ENCODE measurements at regions not wholly inside any gene's neighbourhood (a gene's known extent, or its start where the extent isn't known, plus 50 kb on each side); places are given as distances from the start of the nearest gene placed in this dataset.

GRCh38 chr5:58403822-58404433 lies 56.0 kb downstream of the PLK2 start:
- DNase-seq (ENCODE audit: extremely low read depth in 1 of 2, low read depth in 1 of 2), result no peak

GRCh38 chr5:58401701-58402100 lies 58.2 kb downstream of the PLK2 start:
- DNase-seq (ENCODE audit: extremely low read depth in 1 of 2, low read depth in 1 of 2), result no peak

- no peak for DNase-seq (ENCODE audit: extremely low read depth in 1 of 2, low read depth in 1 of 2)
Observed at GRCh38 chr5:58400737-58401136, 59.1 kb downstream of the PLK2 start.

- no peak for DNase-seq (ENCODE audit: extremely low read depth in 1 of 2, low read depth in 1 of 2)
Observed at GRCh38 chr5:58399951-58400350, 59.9 kb downstream of the PLK2 start.

- no peak for DNase-seq (ENCODE audit: extremely low read depth in 1 of 2, low read depth in 1 of 2)
Observed at GRCh38 chr5:58394339-58394738, 65.5 kb downstream of the PLK2 start.

GRCh38 chr5:58393716-58394115 lies 66.2 kb downstream of the PLK2 start:
- DNase-seq (ENCODE audit: extremely low read depth in 1 of 2, low read depth in 1 of 2), result no peak

GRCh38 chr5:58392496-58392895 lies 67.4 kb downstream of the PLK2 start:
- DNase-seq (ENCODE audit: extremely low read depth in 1 of 2, low read depth in 1 of 2), result no peak

GRCh38 chr5:58383448-58383847 lies 76.4 kb downstream of the PLK2 start:
- no peak for DNase-seq (ENCODE audit: extremely low read depth in 1 of 2, low read depth in 1 of 2)

GRCh38 chr5:58382131-58382534 lies 77.8 kb downstream of the PLK2 start:
- no peak for DNase-seq (ENCODE audit: extremely low read depth in 1 of 2, low read depth in 1 of 2)

- DNase-seq (ENCODE audit: extremely low read depth in 1 of 2, low read depth in 1 of 2), result no peak
Observed at GRCh38 chr5:58381566-58381965, 78.3 kb downstream of the PLK2 start.

GRCh38 chr5:58380655-58381054 lies 79.2 kb downstream of the PLK2 start:
- no peak for DNase-seq (ENCODE audit: extremely low read depth in 1 of 2, low read depth in 1 of 2)

- no peak for DNase-seq (ENCODE audit: extremely low read depth in 1 of 2, low read depth in 1 of 2)
Observed at GRCh38 chr5:58378613-58379390, 81.1 kb downstream of the PLK2 start.

GRCh38 chr5:58370606-58371005 lies 89.3 kb downstream of the PLK2 start:
- DNase-seq (ENCODE audit: extremely low read depth in 1 of 2, low read depth in 1 of 2), result no peak

- no peak for DNase-seq (ENCODE audit: extremely low read depth in 1 of 2, low read depth in 1 of 2)
Observed at GRCh38 chr5:58369513-58370190, 90.2 kb downstream of the PLK2 start.

- no peak for DNase-seq (ENCODE audit: extremely low read depth in 1 of 2, low read depth in 1 of 2)
Observed at GRCh38 chr5:58366461-58366860, 93.4 kb downstream of the PLK2 start.

- no peak for DNase-seq (ENCODE audit: extremely low read depth in 1 of 2, low read depth in 1 of 2)
Observed at GRCh38 chr5:58365791-58366190, 94.1 kb downstream of the PLK2 start.

GRCh38 chr5:58363461-58364249 lies 96.2 kb downstream of the PLK2 start:
- DNase-seq (ENCODE audit: extremely low read depth in 1 of 2, low read depth in 1 of 2), result no peak

GRCh38 chr5:58362135-58362534 lies 97.8 kb downstream of the PLK2 start:
- DNase-seq (ENCODE audit: extremely low read depth in 1 of 2, low read depth in 1 of 2), result no peak

GRCh38 chr5:58360794-58361193 lies 99.1 kb downstream of the PLK2 start:
- no peak for DNase-seq (ENCODE audit: extremely low read depth in 1 of 2, low read depth in 1 of 2)

GRCh38 chr5:58359981-58360380 lies 99.9 kb downstream of the PLK2 start:
- no peak for DNase-seq (ENCODE audit: extremely low read depth in 1 of 2, low read depth in 1 of 2)

GRCh38 chr5:58358501-58359178 lies 101.2 kb downstream of the PLK2 start:
- no peak for DNase-seq (ENCODE audit: extremely low read depth in 1 of 2, low read depth in 1 of 2)
